Liver (tissue), 8 donors: ENCODE measurements at regions not wholly inside any gene's neighbourhood (a gene's known extent, or its start where the extent isn't known, plus 50 kb on each side); places are given as distances from the start of the nearest gene placed in this dataset.

Source experiments
- DNase-seq: peaks from one replicate; pipeline ENCODE4 v3.0.0-alpha.2; 2017; ENCODE audit warnings: low spot score
- H3K27ac ChIP-seq, 2 donors: one replicate each; pipeline ENCODE4 v1.7.0; 2013; ENCODE audit warnings: inconsistent platforms in 2 of 2, low read length in 2 of 2, control low read depth in 1 of 2, low read depth in 1 of 2, mild to moderate bottlenecking in 1 of 2
- H3K27me3 ChIP-seq, 4 donors: one replicate each; pipeline versions ENCODE4 v1.6.1 to v1.7.0; 2013; ENCODE audit warnings: low read length in 3 of 4, inconsistent platforms in 1 of 4, mild to moderate bottlenecking in 1 of 4, moderate library complexity in 1 of 4; ENCODE audit not compliant: control insufficient read depth in 4 of 4, insufficient read depth in 4 of 4
- H3K36me3 ChIP-seq, 4 donors: one replicate each; pipeline versions ENCODE4 v1.6.1 to v1.7.0; 2013; ENCODE audit warnings: low read length in 3 of 4, mild to moderate bottlenecking in 3 of 4, low read depth in 1 of 4, moderate library complexity in 1 of 4; ENCODE audit not compliant: control insufficient read depth in 4 of 4, insufficient read depth in 3 of 4
- H3K4me1 ChIP-seq, 4 donors: one replicate each; pipeline versions ENCODE4 v1.6.1 to v1.7.0; 2013; ENCODE audit warnings: low read length in 3 of 4, mild to moderate bottlenecking in 3 of 4, moderate library complexity in 1 of 4; ENCODE audit not compliant: control insufficient read depth in 4 of 4, insufficient read depth in 4 of 4
- H3K4me3 ChIP-seq, 3 donors: one replicate each; pipeline versions ENCODE4 v1.6.1 to v1.7.0; 2013; ENCODE audit warnings: low read length in 3 of 3, control low read depth in 1 of 3, low read depth in 1 of 3, mild to moderate bottlenecking in 1 of 3
- H3K9ac ChIP-seq, 2 donors: one replicate each; pipeline ENCODE4 v1.7.0; 2013; ENCODE audit warnings: low read length in 2 of 2, mild to moderate bottlenecking in 2 of 2, moderate library complexity in 2 of 2, control low read depth in 1 of 2, low read depth in 1 of 2
- H3K9me3 ChIP-seq, 4 donors: one replicate each; pipeline versions ENCODE4 v1.6.1 to v1.7.0; 2013; ENCODE audit warnings: low read length in 3 of 4; ENCODE audit not compliant: control insufficient read depth in 4 of 4
- EGR1 ChIP-seq, 2 donors: IDR thresholded peaks; 2 replicates each; pipeline ENCODE4 v1.6.1; 2016 to 2018; ENCODE audit warnings: antibody characterized with exemption in 2 of 2, low read depth in 2 of 2
- FOXA2 ChIP-seq: IDR thresholded peaks from 2 replicates; pipeline ENCODE4 v1.6.1; 2016; ENCODE audit warnings: antibody characterized with exemption
- GABPA ChIP-seq, 2 donors: IDR thresholded peaks in 1 of 2; conservative IDR thresholded peaks in 1 of 2; 2 replicates each; pipeline ENCODE4 v1.6.1; 2016; ENCODE audit warnings: antibody characterized with exemption in 2 of 2, mild to moderate bottlenecking in 1 of 2, moderate library complexity in 1 of 2
- HNF4A ChIP-seq, 2 donors: conservative IDR thresholded peaks; 2 replicates each; pipeline ENCODE4 v1.6.1; 2016; ENCODE audit warnings: antibody characterized with exemption in 2 of 2, mild to moderate bottlenecking in 2 of 2
- HNF4G ChIP-seq: IDR thresholded peaks from 2 replicates; pipeline ENCODE4 v1.6.1; 2016; ENCODE audit warnings: antibody characterized with exemption
- JUND ChIP-seq, 2 donors: IDR thresholded peaks; 2 replicates each; pipeline ENCODE4 v1.6.1; 2016; ENCODE audit warnings: antibody characterized with exemption in 2 of 2
- NR2F2 ChIP-seq: IDR thresholded peaks from 2 replicates; pipeline ENCODE4 v1.6.1; 2016; ENCODE audit warnings: antibody characterized with exemption
- RAD21 ChIP-seq, 2 donors: IDR thresholded peaks; 2 replicates each; pipeline ENCODE4 v1.6.1; 2016; ENCODE audit warnings: antibody characterized with exemption in 2 of 2, mild to moderate bottlenecking in 2 of 2
- RXRA ChIP-seq, 2 donors: IDR thresholded peaks; 2 replicates each; pipeline ENCODE4 v1.6.1; 2017 to 2018; ENCODE audit warnings: antibody characterized with exemption in 2 of 2, mild to moderate bottlenecking in 1 of 2
- SP1 ChIP-seq: IDR thresholded peaks from 2 replicates; pipeline ENCODE4 v1.6.1; 2018; ENCODE audit warnings: antibody characterized with exemption, mild to moderate bottlenecking
- TAF1 ChIP-seq: conservative IDR thresholded peaks from 2 replicates; pipeline ENCODE4 v1.6.1; 2016; ENCODE audit warnings: antibody characterized with exemption, mild to moderate bottlenecking
- YY1 ChIP-seq: IDR thresholded peaks from 2 replicates; pipeline ENCODE4 v1.6.1; 2016; ENCODE audit warnings: antibody characterized with exemption, mild to moderate bottlenecking
- whole genome bisulfite sequencing: extraction: QIAGEN DNeasy Blood & Tissue Kit; methylation state at CpG from one replicate; pipeline ENCODE4 v1.1.7; 2013; 5-methylcytosine and 5-hydroxymethylcytosine counted together
- TF ChIP-seq, protein P1 (sequence below): IDR thresholded peaks from 2 replicates; pipeline ENCODE4 v1.6.1; 2016; ENCODE audit warnings: antibody characterized with exemption
- TF ChIP-seq, protein P2 (sequence below): IDR thresholded peaks from 2 replicates; pipeline ENCODE4 v1.6.1; 2016; ENCODE audit warnings: antibody characterized with exemption
- TF ChIP-seq, protein P3 (sequence below): IDR thresholded peaks from 2 replicates; pipeline ENCODE4 v1.6.1; 2016; ENCODE audit warnings: antibody characterized with exemption
- TF ChIP-seq, protein P4 (sequence below): fragments of 150-350 bp; IDR thresholded peaks from 2 replicates; pipeline ENCODE4 v1.5.1; 2017; ENCODE audit warnings: improper control_type of control experiment, low read depth, low read length; ENCODE audit not compliant: missing input control
- TF ChIP-seq, protein P5 (sequence below): IDR thresholded peaks from 2 replicates; pipeline ENCODE4 v1.6.1; 2016; ENCODE audit warnings: antibody characterized with exemption, mild to moderate bottlenecking
- donor health status: healthy.
- donor health status: healthy.
- donor health status: healthy.
- donor health status: healthy.
- donor health status: healthy.

DNA sequence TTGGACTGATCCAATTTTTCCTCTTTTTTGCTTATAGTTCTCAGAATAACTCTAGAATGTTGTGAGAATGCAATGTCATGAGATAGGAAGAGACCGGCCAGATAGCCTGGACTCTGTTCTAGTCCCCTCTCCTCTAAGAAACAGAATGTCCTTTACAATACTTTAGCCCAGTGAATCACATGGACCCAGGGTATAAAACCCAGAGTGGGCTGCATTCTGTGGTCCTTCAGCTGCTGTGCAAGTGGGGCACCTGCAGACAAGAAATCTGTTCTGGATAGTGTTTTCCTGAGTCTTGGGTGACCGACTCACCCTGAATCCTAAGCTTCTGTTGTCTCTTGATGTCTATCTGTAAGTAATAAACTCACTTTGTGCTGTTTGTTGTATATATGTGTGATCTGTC is 368.6 kb upstream of the DPH6 start (continued):
- TF ChIP-seq, protein P1, sequence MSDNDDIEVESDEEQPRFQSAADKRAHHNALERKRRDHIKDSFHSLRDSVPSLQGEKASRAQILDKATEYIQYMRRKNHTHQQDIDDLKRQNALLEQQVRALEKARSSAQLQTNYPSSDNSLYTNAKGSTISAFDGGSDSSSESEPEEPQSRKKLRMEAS, result no peak
- TF ChIP-seq NR2F2 (no peak), GABPA (IDR thresholded peaks at IDR 0.05 in 1 of 2, conservative IDR thresholded peaks at IDR 0.05 in 1 of 2) (no peak)

DNA sequence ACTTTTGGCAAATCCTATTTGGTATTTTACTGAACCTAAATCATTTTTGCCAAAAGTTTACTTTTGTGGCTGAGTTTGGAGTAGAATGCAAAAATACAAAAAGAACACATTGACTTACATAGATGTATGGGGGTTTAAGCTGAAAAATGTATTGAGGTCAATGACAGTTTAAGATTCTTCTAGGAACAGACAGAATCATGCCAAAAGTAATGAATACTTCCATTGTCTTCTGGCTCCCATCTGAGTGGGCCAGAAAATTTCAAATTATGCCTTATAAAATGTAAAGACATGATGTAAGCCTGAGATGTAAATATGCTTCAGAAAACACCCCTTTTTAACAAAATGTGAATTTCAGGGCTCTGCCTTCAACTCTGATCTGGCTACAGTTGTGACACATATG is 375.1 kb upstream of the DPH6 start:
- no peak overlapping the region for H3K9ac ChIP-seq
- no peaks in the 10 kb centered on the region for H3K27me3 ChIP-seq
- H3K27ac ChIP-seq, result no peak overlapping the region
- DNase-seq, result no peak
- no peaks in the 10 kb centered on the region for H3K36me3 ChIP-seq
- TF ChIP-seq HNF4G (no peak), HNF4A (conservative IDR thresholded peaks at IDR 0.05) (no peak), RXRA (IDR thresholded peaks at IDR 0.05) (no peak), RAD21 (IDR thresholded peaks at IDR 0.05) (no peak), GABPA (IDR thresholded peaks at IDR 0.05 in 1 of 2, conservative IDR thresholded peaks at IDR 0.05 in 1 of 2) (no peak), FOXA2 (no peak)
- TF ChIP-seq, protein P2, sequence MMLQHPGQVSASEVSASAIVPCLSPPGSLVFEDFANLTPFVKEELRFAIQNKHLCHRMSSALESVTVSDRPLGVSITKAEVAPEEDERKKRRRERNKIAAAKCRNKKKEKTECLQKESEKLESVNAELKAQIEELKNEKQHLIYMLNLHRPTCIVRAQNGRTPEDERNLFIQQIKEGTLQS, result no peak
- H3K9me3 ChIP-seq, result no peaks in the 10 kb centered on the region
- H3K4me3 ChIP-seq, result no peak overlapping the region
- H3K4me1 ChIP-seq, result no peaks in the 10 kb centered on the region

DNA sequence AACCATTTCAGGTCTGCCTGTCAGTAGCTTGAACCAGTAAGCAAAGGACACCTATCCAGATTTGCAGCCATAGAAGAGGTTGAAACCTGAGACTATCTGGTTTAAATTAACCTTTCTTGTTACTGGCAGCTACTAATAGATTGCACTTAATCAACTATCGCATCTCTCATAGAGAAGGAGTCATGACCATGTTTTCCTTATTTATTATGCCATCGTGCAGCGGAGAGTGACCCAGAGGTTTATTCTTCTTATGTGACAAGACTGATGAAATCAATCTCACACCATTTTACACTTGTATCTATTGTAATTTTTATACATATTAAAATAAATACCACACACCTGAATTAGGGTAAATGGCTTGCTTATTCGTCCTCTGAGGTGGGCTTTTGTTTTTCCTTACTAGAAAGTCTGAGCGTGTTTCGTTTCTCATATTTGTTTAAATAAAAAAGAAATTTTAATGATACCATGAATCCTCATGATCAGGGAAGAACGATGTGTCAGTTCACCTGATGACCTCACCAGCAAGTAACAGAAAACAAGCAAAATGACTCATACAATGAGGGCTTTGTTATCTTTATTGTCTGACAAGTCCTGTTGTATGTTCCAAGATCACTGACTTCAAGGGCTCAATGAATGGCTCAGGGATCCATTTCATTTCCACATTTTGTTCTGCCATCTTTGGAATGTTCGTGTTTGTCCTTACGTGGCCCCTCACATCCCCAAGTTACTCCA is 379.5 kb upstream of the DPH6 start:
- Histone ChIP-seq H3K27ac (no peak overlapping the region), H3K27me3 (no peaks in the 10 kb centered on the region), H3K9ac (no peak overlapping the region), H3K4me3 (no peak overlapping the region), H3K4me1 (no peaks in the 10 kb centered on the region), H3K36me3 (no peaks in the 10 kb centered on the region), H3K9me3 (no peaks in the 10 kb centered on the region)
- 93% methylated on average over 9 of the region's 9 CpGs for WGBS
- DNase-seq, result no peak
- TF ChIP-seq GABPA (IDR thresholded peaks at IDR 0.05 in 1 of 2, conservative IDR thresholded peaks at IDR 0.05 in 1 of 2), result no peak
- TF ChIP-seq YY1, result no peak
- TF ChIP-seq TAF1, result no peak

DNA sequence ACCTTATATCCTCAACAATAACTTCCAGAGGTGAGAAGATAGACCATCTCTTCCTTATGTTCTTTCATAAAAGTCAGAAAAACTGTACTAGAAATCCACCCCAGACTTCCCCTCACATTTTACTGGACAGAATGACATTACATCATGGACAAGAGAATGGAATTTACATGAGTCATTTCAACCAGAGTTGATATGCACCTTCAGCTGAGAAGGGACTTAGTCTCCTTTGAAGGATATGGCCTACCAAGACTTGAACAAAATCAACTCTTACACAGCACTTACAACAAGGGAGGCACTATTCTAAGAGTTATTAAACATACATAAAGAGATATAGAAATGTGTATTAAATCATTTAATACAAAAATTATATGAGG is 380.0 kb upstream of the DPH6 start:
- H3K4me3 ChIP-seq, result no peak overlapping the region
- H3K9ac ChIP-seq, result no peak overlapping the region
- no peaks in the 10 kb centered on the region for H3K9me3 ChIP-seq
- DNase-seq, result no peak
- H3K27ac ChIP-seq, result no peak overlapping the region
- H3K4me1 ChIP-seq, result no peaks in the 10 kb centered on the region
- H3K36me3 ChIP-seq, result no peaks in the 10 kb centered on the region
- H3K27me3 ChIP-seq, result no peaks in the 10 kb centered on the region
- TF ChIP-seq SP1 (no peak), NR2F2 (no peak), HNF4A (conservative IDR thresholded peaks at IDR 0.05) (no peak), TAF1 (no peak), EGR1 (IDR thresholded peaks at IDR 0.05; ENCODE audit: low read depth in 2 of 2) (no peak), RAD21 (IDR thresholded peaks at IDR 0.05) (no peak), FOXA2 (no peak), JUND (IDR thresholded peaks at IDR 0.05) (no peak), YY1 (no peak), RXRA (IDR thresholded peaks at IDR 0.05) (no peak), HNF4G (no peak)
- TF ChIP-seq, protein P3, sequence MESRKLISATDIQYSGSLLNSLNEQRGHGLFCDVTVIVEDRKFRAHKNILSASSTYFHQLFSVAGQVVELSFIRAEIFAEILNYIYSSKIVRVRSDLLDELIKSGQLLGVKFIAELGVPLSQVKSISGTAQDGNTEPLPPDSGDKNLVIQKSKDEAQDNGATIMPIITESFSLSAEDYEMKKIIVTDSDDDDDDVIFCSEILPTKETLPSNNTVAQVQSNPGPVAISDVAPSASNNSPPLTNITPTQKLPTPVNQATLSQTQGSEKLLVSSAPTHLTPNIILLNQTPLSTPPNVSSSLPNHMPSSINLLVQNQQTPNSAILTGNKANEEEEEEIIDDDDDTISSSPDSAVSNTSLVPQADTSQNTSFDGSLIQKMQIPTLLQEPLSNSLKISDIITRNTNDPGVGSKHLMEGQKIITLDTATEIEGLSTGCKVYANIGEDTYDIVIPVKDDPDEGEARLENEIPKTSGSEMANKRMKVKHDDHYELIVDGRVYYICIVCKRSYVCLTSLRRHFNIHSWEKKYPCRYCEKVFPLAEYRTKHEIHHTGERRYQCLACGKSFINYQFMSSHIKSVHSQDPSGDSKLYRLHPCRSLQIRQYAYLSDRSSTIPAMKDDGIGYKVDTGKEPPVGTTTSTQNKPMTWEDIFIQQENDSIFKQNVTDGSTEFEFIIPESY, result no peak
- TF ChIP-seq, protein P1, result no peak
- TF ChIP-seq, protein P4, sequence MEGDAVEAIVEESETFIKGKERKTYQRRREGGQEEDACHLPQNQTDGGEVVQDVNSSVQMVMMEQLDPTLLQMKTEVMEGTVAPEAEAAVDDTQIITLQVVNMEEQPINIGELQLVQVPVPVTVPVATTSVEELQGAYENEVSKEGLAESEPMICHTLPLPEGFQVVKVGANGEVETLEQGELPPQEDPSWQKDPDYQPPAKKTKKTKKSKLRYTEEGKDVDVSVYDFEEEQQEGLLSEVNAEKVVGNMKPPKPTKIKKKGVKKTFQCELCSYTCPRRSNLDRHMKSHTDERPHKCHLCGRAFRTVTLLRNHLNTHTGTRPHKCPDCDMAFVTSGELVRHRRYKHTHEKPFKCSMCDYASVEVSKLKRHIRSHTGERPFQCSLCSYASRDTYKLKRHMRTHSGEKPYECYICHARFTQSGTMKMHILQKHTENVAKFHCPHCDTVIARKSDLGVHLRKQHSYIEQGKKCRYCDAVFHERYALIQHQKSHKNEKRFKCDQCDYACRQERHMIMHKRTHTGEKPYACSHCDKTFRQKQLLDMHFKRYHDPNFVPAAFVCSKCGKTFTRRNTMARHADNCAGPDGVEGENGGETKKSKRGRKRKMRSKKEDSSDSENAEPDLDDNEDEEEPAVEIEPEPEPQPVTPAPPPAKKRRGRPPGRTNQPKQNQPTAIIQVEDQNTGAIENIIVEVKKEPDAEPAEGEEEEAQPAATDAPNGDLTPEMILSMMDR, result no peak
- TF ChIP-seq, protein P2, result no peak
- TF ChIP-seq, protein P5, sequence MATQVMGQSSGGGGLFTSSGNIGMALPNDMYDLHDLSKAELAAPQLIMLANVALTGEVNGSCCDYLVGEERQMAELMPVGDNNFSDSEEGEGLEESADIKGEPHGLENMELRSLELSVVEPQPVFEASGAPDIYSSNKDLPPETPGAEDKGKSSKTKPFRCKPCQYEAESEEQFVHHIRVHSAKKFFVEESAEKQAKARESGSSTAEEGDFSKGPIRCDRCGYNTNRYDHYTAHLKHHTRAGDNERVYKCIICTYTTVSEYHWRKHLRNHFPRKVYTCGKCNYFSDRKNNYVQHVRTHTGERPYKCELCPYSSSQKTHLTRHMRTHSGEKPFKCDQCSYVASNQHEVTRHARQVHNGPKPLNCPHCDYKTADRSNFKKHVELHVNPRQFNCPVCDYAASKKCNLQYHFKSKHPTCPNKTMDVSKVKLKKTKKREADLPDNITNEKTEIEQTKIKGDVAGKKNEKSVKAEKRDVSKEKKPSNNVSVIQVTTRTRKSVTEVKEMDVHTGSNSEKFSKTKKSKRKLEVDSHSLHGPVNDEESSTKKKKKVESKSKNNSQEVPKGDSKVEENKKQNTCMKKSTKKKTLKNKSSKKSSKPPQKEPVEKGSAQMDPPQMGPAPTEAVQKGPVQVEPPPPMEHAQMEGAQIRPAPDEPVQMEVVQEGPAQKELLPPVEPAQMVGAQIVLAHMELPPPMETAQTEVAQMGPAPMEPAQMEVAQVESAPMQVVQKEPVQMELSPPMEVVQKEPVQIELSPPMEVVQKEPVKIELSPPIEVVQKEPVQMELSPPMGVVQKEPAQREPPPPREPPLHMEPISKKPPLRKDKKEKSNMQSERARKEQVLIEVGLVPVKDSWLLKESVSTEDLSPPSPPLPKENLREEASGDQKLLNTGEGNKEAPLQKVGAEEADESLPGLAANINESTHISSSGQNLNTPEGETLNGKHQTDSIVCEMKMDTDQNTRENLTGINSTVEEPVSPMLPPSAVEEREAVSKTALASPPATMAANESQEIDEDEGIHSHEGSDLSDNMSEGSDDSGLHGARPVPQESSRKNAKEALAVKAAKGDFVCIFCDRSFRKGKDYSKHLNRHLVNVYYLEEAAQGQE, result no peak
